Calu3 (cell line): ENCODE measurements at regions not wholly inside any gene's neighbourhood (a gene's known extent, or its start where the extent isn't known, plus 50 kb on each side); places are given as distances from the start of the nearest gene placed in this dataset.

Source experiments
- BruUV-seq: library from RNA; stranded (reverse); fragments of 400-500 nt; replicated peaks from 2 replicates; lab custom pipeline; 2021; lab: Mats Ljungman, UMichigan
- CTCF ChIA-PET: fragments of 300-600 bp; sonication (Branson Sonifier 250); formaldehyde crosslinking; loops from one replicate; lab custom pipeline; 2022; ENCODE audit warnings: antibody characterized with exemption; lab: Charles Lee
- DNase-seq: peaks from one replicate; pipeline ENCODE4 v3.0.0; 2022
- H3K27ac Mint-ChIP-seq: one replicate; pipeline ENCODE4 v1.8.0; 2022; ENCODE audit warnings: mixed read lengths; ENCODE audit not compliant: unreplicated experiment
- H3K27me3 Mint-ChIP-seq: one replicate; pipeline ENCODE4 v1.8.0; 2022; ENCODE audit warnings: mixed read lengths; ENCODE audit not compliant: unreplicated experiment
- H3K36me3 Mint-ChIP-seq: one replicate; pipeline ENCODE4 v1.8.0; 2022; ENCODE audit warnings: mild to moderate bottlenecking, moderate library complexity, mixed read lengths; ENCODE audit not compliant: insufficient read depth, unreplicated experiment
- H3K4me1 Mint-ChIP-seq: one replicate; pipeline ENCODE4 v1.8.0; 2022; ENCODE audit warnings: mild to moderate bottlenecking, low read depth, mixed read lengths; ENCODE audit not compliant: unreplicated experiment
- H3K4me3 Mint-ChIP-seq: one replicate; pipeline ENCODE4 v1.8.0; 2022; ENCODE audit warnings: mild to moderate bottlenecking, low read depth, moderate library complexity, mixed read lengths; ENCODE audit not compliant: unreplicated experiment
- H3K9me3 Mint-ChIP-seq: one replicate; pipeline ENCODE4 v1.8.0; 2022; ENCODE audit warnings: low read depth, mixed read lengths; ENCODE audit not compliant: unreplicated experiment
- intact Hi-C: fragments of 100-400 bp; cut with micrococcal nuclease; formaldehyde crosslinking; loops from one replicate; pipeline ENCODE4 v1.10.0; 2022; ENCODE audit not compliant: unreplicated experiment
- TF ChIP-seq, protein P1 (sequence below): fragments of 200-600 bp; IDR thresholded peaks from one replicate; pipeline ENCODE4 v1.8.0; 2022; ENCODE audit warnings: antibody characterized with exemption; ENCODE audit not compliant: unreplicated experiment

DNA sequence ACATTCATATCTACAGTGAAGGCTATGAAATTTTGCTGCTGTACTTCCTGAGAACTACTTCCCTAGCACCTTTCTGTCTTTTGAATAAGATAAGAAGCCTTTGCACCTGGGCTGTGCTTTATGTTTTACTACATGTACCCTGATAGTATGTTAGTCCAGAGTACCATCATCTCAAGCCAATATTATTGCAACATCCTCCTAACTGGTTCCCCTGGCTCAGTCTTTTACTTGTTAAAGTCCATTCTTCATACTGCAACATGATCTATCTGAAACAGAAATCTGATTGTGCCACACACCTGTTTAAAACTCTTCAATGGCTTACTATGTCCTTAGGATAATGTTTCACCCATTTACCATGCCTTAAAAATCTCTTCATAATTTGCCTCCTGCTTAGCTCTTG lies 102.3 kb downstream of the AGTR2 start:
- intact Hi-C loops: loop anchor here (1.0 to 5.0 kb wide), 2 partner anchors 32 to 164 kb away; partner anchors contain the start of gene SLC6A14

DNA sequence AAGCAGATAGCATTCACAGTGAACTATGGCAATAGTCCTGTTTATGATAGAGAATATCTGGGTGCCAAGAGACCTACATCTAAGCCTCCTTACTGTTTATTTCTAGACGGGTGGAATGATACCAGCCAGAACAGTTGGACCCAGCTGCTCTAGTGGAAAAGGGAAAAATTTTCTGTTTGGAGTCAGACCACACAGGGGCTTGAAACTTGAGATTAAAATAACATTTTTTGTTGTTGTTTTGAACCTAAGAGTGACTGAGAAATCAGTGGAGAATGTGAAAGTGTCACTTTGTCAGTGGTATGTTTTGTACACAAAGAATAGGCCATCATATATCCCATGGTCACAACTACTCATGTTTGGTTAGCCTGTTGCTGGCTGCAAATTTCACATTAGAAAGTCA lies 105.7 kb downstream of the AGTR2 start:
- CTCF ChIA-PET: no interaction called here
- H3K9me3 Mint-ChIP-seq: peaks cover 12% of the 10 kb centered on the region
- TF ChIP-seq, protein P1, sequence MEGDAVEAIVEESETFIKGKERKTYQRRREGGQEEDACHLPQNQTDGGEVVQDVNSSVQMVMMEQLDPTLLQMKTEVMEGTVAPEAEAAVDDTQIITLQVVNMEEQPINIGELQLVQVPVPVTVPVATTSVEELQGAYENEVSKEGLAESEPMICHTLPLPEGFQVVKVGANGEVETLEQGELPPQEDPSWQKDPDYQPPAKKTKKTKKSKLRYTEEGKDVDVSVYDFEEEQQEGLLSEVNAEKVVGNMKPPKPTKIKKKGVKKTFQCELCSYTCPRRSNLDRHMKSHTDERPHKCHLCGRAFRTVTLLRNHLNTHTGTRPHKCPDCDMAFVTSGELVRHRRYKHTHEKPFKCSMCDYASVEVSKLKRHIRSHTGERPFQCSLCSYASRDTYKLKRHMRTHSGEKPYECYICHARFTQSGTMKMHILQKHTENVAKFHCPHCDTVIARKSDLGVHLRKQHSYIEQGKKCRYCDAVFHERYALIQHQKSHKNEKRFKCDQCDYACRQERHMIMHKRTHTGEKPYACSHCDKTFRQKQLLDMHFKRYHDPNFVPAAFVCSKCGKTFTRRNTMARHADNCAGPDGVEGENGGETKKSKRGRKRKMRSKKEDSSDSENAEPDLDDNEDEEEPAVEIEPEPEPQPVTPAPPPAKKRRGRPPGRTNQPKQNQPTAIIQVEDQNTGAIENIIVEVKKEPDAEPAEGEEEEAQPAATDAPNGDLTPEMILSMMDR: no peak
- no TSS peak for BruUV-seq
- H3K27me3 Mint-ChIP-seq: no peaks in the 10 kb centered on the region
- no peak overlapping the region for H3K4me3 Mint-ChIP-seq
- H3K27ac Mint-ChIP-seq: peak overlapping the region; percentile 27
- no peak for DNase-seq
- intact Hi-C loops: no loop called here
- peaks cover 37% of the 10 kb centered on the region for H3K4me1 Mint-ChIP-seq
- peaks cover 19% of the 10 kb centered on the region for H3K36me3 Mint-ChIP-seq

More for the DNA sequence above, 102.3 kb downstream of the AGTR2 start:
- Mint-ChIP-seq H3K9me3 (peaks cover 19% of the 10 kb centered on the region), H3K4me3 (no peak overlapping the region), H3K36me3 (peaks cover 17% of the 10 kb centered on the region), H3K27me3 (no peaks in the 10 kb centered on the region), H3K27ac (peak overlapping the region; percentile 98), H3K4me1 (peaks cover 25% of the 10 kb centered on the region)
- DNase-seq: peak; percentile 11
- TF ChIP-seq, protein P1: no peak
- CTCF ChIA-PET: interaction anchor here (1.4 kb wide), 1 partner anchor 12 kb away, joined by 3 read pairs; no protein-coding TSS in a partner anchor
- TSS peak; percentile 98 for BruUV-seq

DNA sequence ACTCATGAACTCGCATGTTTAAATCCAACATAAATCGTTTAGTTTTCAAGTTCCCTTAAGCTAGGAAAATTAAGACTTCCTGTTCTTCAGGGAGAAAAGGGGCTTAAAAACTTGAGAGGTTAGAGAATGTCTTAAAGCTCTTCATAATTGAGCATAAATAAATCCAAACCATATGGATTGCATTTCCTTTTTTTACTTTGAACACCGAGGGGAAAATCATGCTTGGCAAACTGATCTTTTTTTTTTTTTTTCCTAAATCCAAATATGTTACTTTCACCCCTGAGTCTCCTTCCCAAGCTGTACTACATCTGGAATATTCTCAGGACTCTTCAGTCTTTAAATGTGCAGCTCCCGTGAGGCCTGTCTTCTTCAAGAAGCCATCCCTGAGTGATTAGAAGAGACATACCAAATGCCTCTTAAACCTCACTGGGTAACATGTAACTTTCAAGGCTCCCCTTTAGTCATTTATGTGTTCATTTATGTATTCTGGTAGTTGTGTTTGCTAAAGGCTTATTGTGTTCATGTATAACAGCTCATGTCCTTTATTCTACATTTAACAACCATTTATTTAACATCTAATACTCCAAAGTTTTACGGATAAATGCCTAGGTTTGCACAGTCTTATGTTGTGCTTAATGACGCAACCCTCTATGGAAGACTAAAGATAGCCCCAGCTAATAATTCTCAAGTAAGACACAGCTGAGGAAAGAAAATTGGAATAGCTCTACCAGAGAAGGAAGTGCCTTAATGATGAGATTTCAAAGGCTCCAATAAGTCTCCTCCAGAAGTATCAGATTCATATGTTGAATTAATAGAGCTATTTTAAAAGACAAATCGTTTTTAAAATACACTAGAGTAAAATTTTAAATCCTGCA lies 107.0 kb downstream of the AGTR2 start:
- no peak overlapping the region for H3K4me3 Mint-ChIP-seq
- DNase-seq: no peak
- peaks cover 5% of the 10 kb centered on the region for H3K9me3 Mint-ChIP-seq
- no TSS peak for BruUV-seq
- intact Hi-C loops: no loop called here
- CTCF ChIA-PET: no interaction called here
- TF ChIP-seq, protein P1: no peak
- peak overlapping the region; percentile 54 for H3K27ac Mint-ChIP-seq
- H3K4me1 Mint-ChIP-seq: peaks cover 35% of the 10 kb centered on the region
- H3K27me3 Mint-ChIP-seq: no peaks in the 10 kb centered on the region
- H3K36me3 Mint-ChIP-seq: peaks cover 13% of the 10 kb centered on the region

DNA sequence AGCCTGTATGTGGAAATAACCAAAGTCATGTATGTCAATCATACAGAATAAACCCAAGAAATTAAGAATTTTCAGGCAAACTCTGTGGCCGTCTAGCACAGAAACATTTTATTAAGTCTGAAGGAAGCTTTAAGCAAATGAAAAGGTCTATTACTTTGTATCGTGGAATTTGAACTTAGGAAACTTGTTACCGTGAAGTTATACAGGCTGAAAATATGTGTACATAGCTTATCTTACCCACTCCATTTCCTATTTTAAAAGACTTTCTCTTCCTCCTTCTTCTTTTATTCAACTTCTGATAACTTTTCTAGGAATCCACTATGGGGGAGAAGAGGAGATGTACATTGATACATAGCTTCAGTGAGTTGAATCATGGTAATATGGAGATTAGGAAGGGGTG lies 108.3 kb downstream of the AGTR2 start:
- BruUV-seq: no TSS peak
- Mint-ChIP-seq H3K27me3 (no peaks in the 10 kb centered on the region), H3K9me3 (peaks cover 5% of the 10 kb centered on the region), H3K36me3 (peaks cover 6% of the 10 kb centered on the region), H3K27ac (peak overlapping the region; percentile 72), H3K4me1 (peaks cover 24% of the 10 kb centered on the region), H3K4me3 (no peak overlapping the region)
- no peak for DNase-seq
- TF ChIP-seq, protein P1: no peak
- CTCF ChIA-PET: no interaction called here
- intact Hi-C loops: no loop called here
